ENCODE measurements at regions not wholly inside any gene's neighbourhood (a gene's known extent, or its start where the extent isn't known, plus 50 kb on each side); places are given as distances from the start of the nearest gene placed in this dataset.

- no TSS peak for BruUV-seq (replicated peaks)
- intact Hi-C loops (cut with micrococcal nuclease; ENCODE audit: unreplicated experiment) = no loop called here
- peaks cover 13% of the 10 kb centered on the region for H3K4me1 Mint-ChIP-seq (ENCODE audit: low read depth, unreplicated experiment)
- DNase-seq = no peak
- no peak overlapping the region for H3K4me3 Mint-ChIP-seq (ENCODE audit: low read depth, unreplicated experiment)
- H3K36me3 Mint-ChIP-seq (ENCODE audit: insufficient read depth, unreplicated experiment) = no peaks in the 10 kb centered on the region
- H3K27me3 Mint-ChIP-seq (ENCODE audit: unreplicated experiment) = peaks cover 40% of the 10 kb centered on the region
- H3K27ac Mint-ChIP-seq (ENCODE audit: unreplicated experiment) = no peak overlapping the region
- H3K9me3 Mint-ChIP-seq (ENCODE audit: low read depth, unreplicated experiment) = no peaks in the 10 kb centered on the region
- CTCF ChIA-PET = no interaction called here
- TF ChIP-seq, protein P1, sequence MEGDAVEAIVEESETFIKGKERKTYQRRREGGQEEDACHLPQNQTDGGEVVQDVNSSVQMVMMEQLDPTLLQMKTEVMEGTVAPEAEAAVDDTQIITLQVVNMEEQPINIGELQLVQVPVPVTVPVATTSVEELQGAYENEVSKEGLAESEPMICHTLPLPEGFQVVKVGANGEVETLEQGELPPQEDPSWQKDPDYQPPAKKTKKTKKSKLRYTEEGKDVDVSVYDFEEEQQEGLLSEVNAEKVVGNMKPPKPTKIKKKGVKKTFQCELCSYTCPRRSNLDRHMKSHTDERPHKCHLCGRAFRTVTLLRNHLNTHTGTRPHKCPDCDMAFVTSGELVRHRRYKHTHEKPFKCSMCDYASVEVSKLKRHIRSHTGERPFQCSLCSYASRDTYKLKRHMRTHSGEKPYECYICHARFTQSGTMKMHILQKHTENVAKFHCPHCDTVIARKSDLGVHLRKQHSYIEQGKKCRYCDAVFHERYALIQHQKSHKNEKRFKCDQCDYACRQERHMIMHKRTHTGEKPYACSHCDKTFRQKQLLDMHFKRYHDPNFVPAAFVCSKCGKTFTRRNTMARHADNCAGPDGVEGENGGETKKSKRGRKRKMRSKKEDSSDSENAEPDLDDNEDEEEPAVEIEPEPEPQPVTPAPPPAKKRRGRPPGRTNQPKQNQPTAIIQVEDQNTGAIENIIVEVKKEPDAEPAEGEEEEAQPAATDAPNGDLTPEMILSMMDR (IDR thresholded peaks at IDR 0.05; ENCODE audit: unreplicated experiment) = no peak
Measured at GRCh38 chr2:201964011-201964410, 69.6 kb upstream of the FZD7 start.

DNA sequence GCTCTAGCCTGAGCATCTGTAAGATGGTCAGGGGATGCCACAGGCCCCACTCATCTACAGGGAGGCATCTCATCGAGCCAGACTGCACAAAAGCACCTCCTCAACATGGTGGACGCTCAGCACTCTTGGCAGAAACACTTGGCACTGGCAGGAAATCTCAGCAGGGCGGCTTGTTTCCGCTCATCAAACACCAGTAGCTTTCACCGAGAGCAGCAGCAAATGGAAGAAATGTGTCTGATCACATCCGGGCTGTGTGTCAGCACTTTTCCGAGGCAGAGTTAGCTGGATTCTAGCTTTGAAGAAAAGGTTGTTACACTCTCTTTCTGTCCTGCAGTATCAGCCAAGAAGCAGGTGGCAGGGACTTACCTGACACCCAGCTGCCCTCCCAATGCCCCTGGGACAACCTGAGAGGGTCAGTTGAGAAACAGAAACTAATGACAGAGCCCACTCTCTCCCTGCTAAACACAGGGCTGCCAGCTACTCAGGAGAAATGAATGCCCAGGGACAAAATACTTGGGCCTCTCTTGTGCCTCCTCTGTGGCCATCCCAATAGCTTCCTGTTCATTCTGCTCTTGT lies 68.9 kb upstream of the FZD7 start:
- H3K27me3 Mint-ChIP-seq (ENCODE audit: unreplicated experiment) = peaks cover 47% of the 10 kb centered on the region
- H3K4me3 Mint-ChIP-seq (ENCODE audit: low read depth, unreplicated experiment) = no peak overlapping the region
- no TSS peak for BruUV-seq (replicated peaks)
- intact Hi-C loops (cut with micrococcal nuclease; ENCODE audit: unreplicated experiment) = no loop called here
- CTCF ChIA-PET = no interaction called here
- H3K36me3 Mint-ChIP-seq (ENCODE audit: insufficient read depth, unreplicated experiment) = no peaks in the 10 kb centered on the region
- peaks cover 13% of the 10 kb centered on the region for H3K4me1 Mint-ChIP-seq (ENCODE audit: low read depth, unreplicated experiment)
- DNase-seq = no peak
- H3K9me3 Mint-ChIP-seq (ENCODE audit: low read depth, unreplicated experiment) = no peaks in the 10 kb centered on the region
- no peak overlapping the region for H3K27ac Mint-ChIP-seq (ENCODE audit: unreplicated experiment)
- TF ChIP-seq, protein P1 (IDR thresholded peaks at IDR 0.05; ENCODE audit: unreplicated experiment) = no peak

- Mint-ChIP-seq H3K27ac (ENCODE audit: unreplicated experiment) (no peak overlapping the region), H3K9me3 (ENCODE audit: low read depth, unreplicated experiment) (no peaks in the 10 kb centered on the region), H3K4me1 (ENCODE audit: low read depth, unreplicated experiment) (peaks cover 13% of the 10 kb centered on the region), H3K4me3 (ENCODE audit: low read depth, unreplicated experiment) (no peak overlapping the region), H3K27me3 (ENCODE audit: unreplicated experiment) (peaks cover 40% of the 10 kb centered on the region), H3K36me3 (ENCODE audit: insufficient read depth, unreplicated experiment) (no peaks in the 10 kb centered on the region)
- TF ChIP-seq, protein P1 (IDR thresholded peaks at IDR 0.05; ENCODE audit: unreplicated experiment) = no peak
- CTCF ChIA-PET = no interaction called here
- intact Hi-C loops (cut with micrococcal nuclease; ENCODE audit: unreplicated experiment) = no loop called here
- no peak for DNase-seq
- BruUV-seq (replicated peaks) = no TSS peak
Measured at GRCh38 chr2:201965550-201965949, 68.1 kb upstream of the FZD7 start.

DNA sequence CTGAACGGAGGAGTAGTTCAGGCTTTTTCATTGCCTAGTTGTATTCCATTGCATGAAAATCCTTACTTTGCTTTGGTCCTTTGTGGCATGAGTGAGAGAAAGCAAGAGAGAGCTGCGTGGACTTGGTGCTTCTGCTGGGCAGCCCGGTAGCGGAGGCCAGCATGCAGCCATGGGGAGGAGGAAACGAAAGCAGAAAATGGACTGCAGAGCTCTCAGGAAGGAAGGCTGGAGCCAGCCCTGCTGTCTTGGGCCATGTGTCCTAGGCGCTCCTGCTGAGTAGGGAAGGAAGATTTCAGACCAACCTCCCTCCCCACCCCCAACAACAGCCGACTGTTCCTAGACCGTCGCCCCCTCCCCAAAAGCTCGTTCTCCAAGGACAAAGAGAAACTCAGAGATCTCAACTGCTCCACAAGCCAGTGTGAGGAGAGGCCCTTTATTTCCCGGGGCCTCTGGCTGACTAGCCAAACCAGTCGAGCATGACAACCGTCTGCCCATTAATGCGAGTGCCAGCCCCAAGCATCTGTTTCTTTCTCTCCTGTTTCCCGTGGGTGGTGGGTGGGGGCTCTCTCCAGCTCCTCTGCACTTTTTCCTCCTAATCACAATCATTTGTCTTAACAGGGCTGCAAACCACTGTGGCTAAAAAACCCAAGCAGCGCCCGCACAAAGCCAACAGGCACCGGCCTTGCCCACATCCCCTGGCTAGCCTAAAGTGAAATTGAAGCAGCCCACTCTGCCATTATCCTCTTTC lies 66.8 kb upstream of the FZD7 start:
- TF ChIP-seq, protein P1 (IDR thresholded peaks at IDR 0.05; ENCODE audit: unreplicated experiment) = no peak
- CTCF ChIA-PET = no interaction called here
- Mint-ChIP-seq H3K9me3 (ENCODE audit: low read depth, unreplicated experiment) (no peaks in the 10 kb centered on the region), H3K4me1 (ENCODE audit: low read depth, unreplicated experiment) (peaks cover 13% of the 10 kb centered on the region), H3K36me3 (ENCODE audit: insufficient read depth, unreplicated experiment) (no peaks in the 10 kb centered on the region), H3K27me3 (ENCODE audit: unreplicated experiment) (peaks cover 30% of the 10 kb centered on the region), H3K4me3 (ENCODE audit: low read depth, unreplicated experiment) (no peak overlapping the region), H3K27ac (ENCODE audit: unreplicated experiment) (no peak overlapping the region)
- no TSS peak for BruUV-seq (replicated peaks)
- intact Hi-C loops (cut with micrococcal nuclease; ENCODE audit: unreplicated experiment) = no loop called here
- peak; percentile 29 for DNase-seq

All from Calu3 (cell line).